Uterus (tissue), 3 donors: ENCODE measurements at regions not wholly inside any gene's neighbourhood (a gene's known extent, or its start where the extent isn't known, plus 50 kb on each side); places are given as distances from the start of the nearest gene placed in this dataset.

ENCODE experiments used
- DNase-seq, 2 donors: peaks; one replicate each; pipeline ENCODE4 v3.0.0-alpha.2; 2019 to 2020
- H3K27ac ChIP-seq, 2 donors: fragments of 200-600 bp; sonication (generic); 1 replicate in 1 of 2; 2 replicates in 1 of 2; pipeline ENCODE4 v1.5.1; 2016 to 2018
- H3K27me3 ChIP-seq, 2 donors: fragments of 200-600 bp; sonication (generic); one replicate each; pipeline ENCODE4 v1.5.1; 2018 to 2019; ENCODE audit warnings: control low read depth in 1 of 2
- H3K36me3 ChIP-seq, 2 donors: fragments of 200-600 bp; sonication (generic); one replicate each; pipeline ENCODE4 v1.5.1; 2019; ENCODE audit warnings: control low read depth in 1 of 2
- H3K4me1 ChIP-seq, 2 donors: fragments of 200-600 bp; sonication (generic); one replicate each; pipeline ENCODE4 v1.5.1; 2018 to 2019; ENCODE audit warnings: control low read depth in 1 of 2
- H3K4me3 ChIP-seq, 2 donors: fragments of 200-600 bp; sonication (generic); 1 replicate in 1 of 2; 2 replicates in 1 of 2; pipeline ENCODE4 v1.5.1; 2018 to 2019; ENCODE audit warnings: mild to moderate bottlenecking in 1 of 2
- H3K9me3 ChIP-seq, 2 donors: fragments of 200-600 bp; sonication (generic); one replicate each; pipeline ENCODE4 v1.5.1; 2019; ENCODE audit warnings: control low read depth in 1 of 2
- POLR2A ChIP-seq, 2 donors: fragments of 450-650 bp; IDR thresholded peaks; one replicate each; pipeline ENCODE4 v1.6.1; 2016; ENCODE audit warnings: antibody characterized with exemption in 2 of 2, mild to moderate bottlenecking in 1 of 2, moderate library complexity in 1 of 2
- intact Hi-C: fragments of 100-400 bp; cut with DNase I; formaldehyde crosslinking; loops from one replicate; pipeline ENCODE4 v1.15.1; 2023; ENCODE audit warnings: low total_unique reads
- TF ChIP-seq, protein P1 (sequence below), 4 experiments: fragments of 200-600 bp in 2 of 4; fragments of 450-650 bp in 2 of 4; sonication (generic) in 2 of 4; IDR thresholded peaks; one replicate each; pipeline ENCODE4 v1.5.1; 2016 to 2019; ENCODE audit warnings: antibody characterized with exemption in 4 of 4, mild to moderate bottlenecking in 2 of 4, moderate library complexity in 1 of 4
- donor health status: DM: yes; HTN: yes; CAD: no.

DNA sequence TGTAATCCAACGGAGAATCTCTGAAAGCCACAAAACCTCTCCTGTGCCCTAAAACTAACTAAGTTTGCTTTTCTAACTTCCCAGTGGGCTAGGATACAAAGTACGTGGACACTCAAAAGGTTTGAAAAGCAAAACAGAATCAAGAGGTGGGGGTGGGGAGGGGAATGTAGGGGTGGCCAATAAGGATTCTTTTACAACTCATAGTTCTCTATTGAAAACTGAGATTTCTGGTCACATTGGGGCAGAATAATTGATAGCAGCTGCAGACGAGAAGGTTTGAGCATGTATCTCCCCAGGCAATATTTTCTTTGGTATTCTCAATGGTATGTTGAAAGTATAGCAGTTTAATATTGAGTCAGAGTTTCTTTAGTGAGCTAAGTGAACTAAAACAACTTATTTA, 376.7 kb upstream of the CITED2 start:
- no peaks in the 10 kb centered on the region for H3K9me3 ChIP-seq
- no peak overlapping the region for H3K27ac ChIP-seq
- no peak overlapping the region for H3K4me3 ChIP-seq
- no peaks in the 10 kb centered on the region for H3K27me3 ChIP-seq
- DNase-seq = no peak
- intact Hi-C loops = no loop called here
- no peak for TF ChIP-seq POLR2A (IDR thresholded peaks at IDR 0.05)
- TF ChIP-seq, protein P1, sequence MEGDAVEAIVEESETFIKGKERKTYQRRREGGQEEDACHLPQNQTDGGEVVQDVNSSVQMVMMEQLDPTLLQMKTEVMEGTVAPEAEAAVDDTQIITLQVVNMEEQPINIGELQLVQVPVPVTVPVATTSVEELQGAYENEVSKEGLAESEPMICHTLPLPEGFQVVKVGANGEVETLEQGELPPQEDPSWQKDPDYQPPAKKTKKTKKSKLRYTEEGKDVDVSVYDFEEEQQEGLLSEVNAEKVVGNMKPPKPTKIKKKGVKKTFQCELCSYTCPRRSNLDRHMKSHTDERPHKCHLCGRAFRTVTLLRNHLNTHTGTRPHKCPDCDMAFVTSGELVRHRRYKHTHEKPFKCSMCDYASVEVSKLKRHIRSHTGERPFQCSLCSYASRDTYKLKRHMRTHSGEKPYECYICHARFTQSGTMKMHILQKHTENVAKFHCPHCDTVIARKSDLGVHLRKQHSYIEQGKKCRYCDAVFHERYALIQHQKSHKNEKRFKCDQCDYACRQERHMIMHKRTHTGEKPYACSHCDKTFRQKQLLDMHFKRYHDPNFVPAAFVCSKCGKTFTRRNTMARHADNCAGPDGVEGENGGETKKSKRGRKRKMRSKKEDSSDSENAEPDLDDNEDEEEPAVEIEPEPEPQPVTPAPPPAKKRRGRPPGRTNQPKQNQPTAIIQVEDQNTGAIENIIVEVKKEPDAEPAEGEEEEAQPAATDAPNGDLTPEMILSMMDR (IDR thresholded peaks at IDR 0.05) = no peak
- H3K36me3 ChIP-seq = no peaks in the 10 kb centered on the region
- H3K4me1 ChIP-seq = no peaks in the 10 kb centered on the region

DNA sequence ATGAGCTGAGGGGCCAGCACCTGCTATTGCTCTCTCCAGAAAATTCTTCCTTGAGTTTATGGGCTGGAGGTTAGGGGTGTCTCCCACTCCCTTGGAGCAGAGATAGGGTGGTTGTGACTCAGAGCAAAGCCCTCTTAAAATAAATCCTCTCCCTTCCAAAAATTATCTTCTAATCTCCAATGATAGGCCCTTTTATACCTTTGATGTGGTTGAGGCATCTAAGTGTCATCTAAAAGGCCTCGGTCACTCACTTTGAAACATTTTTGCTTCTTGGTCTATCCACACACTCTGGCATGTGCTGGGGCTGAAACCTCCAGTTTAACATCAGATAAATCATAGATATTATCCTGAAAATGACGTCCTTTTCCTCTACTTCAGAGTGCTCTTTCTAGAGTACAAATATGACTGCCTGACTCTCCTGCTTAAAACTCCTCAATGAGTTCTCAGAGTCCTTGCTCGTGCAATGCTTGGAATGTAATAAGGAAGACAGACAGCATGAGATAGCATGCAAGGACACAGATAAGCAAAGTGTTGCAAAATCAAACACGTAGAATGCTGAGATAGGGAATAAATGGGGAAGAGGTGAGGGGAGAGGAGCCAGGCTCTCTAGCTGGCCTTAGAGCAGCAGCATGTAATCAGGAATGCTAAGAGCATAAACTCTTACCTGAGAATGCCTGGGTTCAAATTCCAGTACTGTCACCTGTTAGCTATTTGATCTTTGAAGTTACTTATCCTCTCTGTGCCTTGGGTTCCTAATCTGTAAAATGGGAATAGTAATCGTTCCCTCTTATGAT, 374.1 kb upstream of the CITED2 start:
- DNase-seq = no peak
- no peaks in the 10 kb centered on the region for H3K36me3 ChIP-seq
- intact Hi-C loops = no loop called here

DNA sequence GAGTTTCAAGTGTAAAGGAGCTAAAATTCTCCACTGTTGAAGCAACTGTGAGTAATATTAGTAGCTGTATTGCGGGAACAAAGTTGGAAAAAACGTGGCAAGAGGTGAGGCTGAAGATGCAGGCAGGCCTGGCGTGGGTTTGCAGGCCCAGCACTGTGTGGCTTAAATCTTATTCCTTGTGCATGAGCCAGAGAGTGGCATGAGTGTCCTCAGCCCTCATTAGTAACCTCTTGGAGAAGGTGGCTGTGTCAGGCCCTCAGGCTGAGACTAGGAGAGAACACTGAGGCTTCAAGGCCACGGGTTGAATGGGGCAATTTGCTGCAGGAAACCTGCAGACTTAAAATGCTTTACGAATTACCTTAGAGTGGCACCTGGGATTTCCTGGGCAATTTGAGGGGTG, 372.7 kb upstream of the CITED2 start:
- H3K27me3 ChIP-seq = no peaks in the 10 kb centered on the region
- peak overlapping the region; percentile 37 to 50 for H3K27ac ChIP-seq
- intact Hi-C loops = no loop called here
- H3K36me3 ChIP-seq = no peaks in the 10 kb centered on the region
- H3K9me3 ChIP-seq = no peaks in the 10 kb centered on the region
- no peak for DNase-seq
- H3K4me1 ChIP-seq = peaks cover 10 to 11% of the 10 kb centered on the region in 2 donors
- no peak overlapping the region for H3K4me3 ChIP-seq
- TF ChIP-seq, protein P1 (IDR thresholded peaks at IDR 0.05) = no peak
- no peak for TF ChIP-seq POLR2A (IDR thresholded peaks at IDR 0.05)

More for the DNA sequence above, 374.1 kb upstream of the CITED2 start:
- H3K27ac ChIP-seq = peak overlapping the region; percentile 37 to 50
- H3K27me3 ChIP-seq = no peaks in the 10 kb centered on the region
- TF ChIP-seq, protein P1 (IDR thresholded peaks at IDR 0.05) = no peak
- no peak for TF ChIP-seq POLR2A (IDR thresholded peaks at IDR 0.05)
- peaks cover 10 to 11% of the 10 kb centered on the region in 2 donors for H3K4me1 ChIP-seq
- no peak overlapping the region for H3K4me3 ChIP-seq
- no peaks in the 10 kb centered on the region for H3K9me3 ChIP-seq

DNA sequence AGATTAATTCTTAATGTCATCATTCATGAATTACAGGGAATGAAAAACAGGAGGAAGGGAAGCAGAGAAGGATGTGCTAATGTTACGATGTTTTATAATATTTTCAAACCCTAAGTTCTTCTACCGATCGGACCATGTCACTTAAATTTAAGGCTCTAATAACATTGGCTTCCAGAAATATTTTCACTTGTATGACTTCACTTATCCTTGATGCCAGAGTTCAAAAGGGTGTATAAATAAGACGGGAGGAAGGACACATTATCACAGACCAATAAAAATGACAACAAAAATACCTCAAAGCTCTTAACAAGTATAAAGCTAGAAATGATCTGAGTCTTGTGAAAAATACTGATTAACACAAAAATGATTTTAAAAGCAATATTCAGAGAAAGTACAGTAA, 370.4 kb upstream of the CITED2 start:
- H3K4me1 ChIP-seq = peaks cover 10 to 11% of the 10 kb centered on the region in 2 donors
- TF ChIP-seq, protein P1 (IDR thresholded peaks at IDR 0.05) = no peak
- TF ChIP-seq POLR2A (IDR thresholded peaks at IDR 0.05) = no peak
- intact Hi-C loops = no loop called here

DNA sequence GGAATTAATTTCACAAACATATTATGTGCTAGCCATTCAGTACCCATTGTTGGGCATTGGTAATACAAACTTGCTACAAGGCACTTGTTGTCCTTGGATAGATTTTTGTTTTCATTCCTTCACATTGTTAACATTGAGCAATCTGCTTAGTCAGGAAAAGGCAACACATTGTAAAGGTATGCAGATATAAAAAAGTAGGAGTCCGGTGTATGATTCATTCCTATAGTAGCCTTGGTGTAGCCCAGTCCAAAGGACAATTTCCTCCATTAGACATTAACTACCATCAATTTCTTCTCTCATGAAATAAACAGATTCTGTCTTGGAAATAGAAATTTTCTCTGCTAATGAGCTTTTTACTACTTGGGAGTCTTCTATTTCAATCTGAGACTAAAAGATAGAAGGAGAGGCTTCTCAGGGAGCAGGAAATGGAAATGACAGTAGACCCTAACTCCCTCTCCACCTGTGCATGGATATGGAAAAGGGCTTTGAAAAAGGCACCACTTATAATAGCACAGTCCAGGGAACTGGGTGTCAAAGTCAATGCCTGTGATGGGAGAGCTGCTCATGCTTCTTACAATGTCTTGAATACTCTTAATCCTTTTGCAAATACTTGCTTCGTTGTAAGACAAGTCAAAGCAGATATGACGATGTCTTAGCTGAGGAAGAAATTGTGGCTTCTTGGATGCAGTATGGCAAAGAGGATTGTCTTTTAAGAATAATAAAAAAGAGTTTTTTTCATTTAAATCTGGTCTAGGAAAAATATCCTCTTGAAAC, 369.4 kb upstream of the CITED2 start:
- peak overlapping the region; percentile 58 to 64 for H3K27ac ChIP-seq
- intact Hi-C loops = no loop called here
- H3K4me3 ChIP-seq = no peak overlapping the region

More for the DNA sequence above, 370.4 kb upstream of the CITED2 start:
- Histone ChIP-seq H3K27me3 (no peaks in the 10 kb centered on the region), H3K9me3 (no peaks in the 10 kb centered on the region), H3K4me3 (no peak overlapping the region), H3K36me3 (no peaks in the 10 kb centered on the region), H3K27ac (peak overlapping the region; percentile 58 to 64)
- DNase-seq = no peak

More for the DNA sequence above, 369.4 kb upstream of the CITED2 start:
- no peaks in the 10 kb centered on the region for H3K9me3 ChIP-seq
- peaks cover 10 to 11% of the 10 kb centered on the region in 2 donors for H3K4me1 ChIP-seq
- no peak for DNase-seq
- TF ChIP-seq POLR2A (IDR thresholded peaks at IDR 0.05) = no peak
- TF ChIP-seq, protein P1 (IDR thresholded peaks at IDR 0.05) = no peak
- H3K27me3 ChIP-seq = no peaks in the 10 kb centered on the region
- no peaks in the 10 kb centered on the region for H3K36me3 ChIP-seq
